ENCODE measurements at regions not wholly inside any gene's neighbourhood (a gene's known extent, or its start where the extent isn't known, plus 50 kb on each side); places are given as distances from the start of the nearest gene placed in this dataset.

DNA sequence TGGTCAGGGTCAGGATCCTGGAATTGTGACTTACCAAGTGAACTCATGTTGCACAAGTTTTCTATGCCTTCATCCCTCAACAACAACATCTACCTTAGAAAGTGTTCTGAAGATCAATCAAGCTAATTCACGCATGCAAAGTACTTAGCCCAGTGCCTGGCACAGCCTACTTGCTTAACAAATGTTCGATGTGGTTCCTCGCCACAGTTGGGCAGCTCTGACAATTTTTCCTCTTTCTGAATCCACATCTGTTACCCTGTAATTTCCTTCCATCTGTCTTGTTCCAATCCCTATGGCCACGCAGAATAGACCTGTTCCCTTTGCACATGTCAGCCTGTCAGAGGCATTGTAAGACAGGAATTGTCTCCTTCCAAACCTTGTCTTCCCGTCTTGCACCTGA is 1415.2 kb downstream of the TBC1D22A start:
- 72 to 81% (median 74%) methylated on average over 5 of the region's 5 CpGs for WGBS, 3 donors
- H3K4me3 ChIP-seq, result no peak overlapping the region
- H3K4me1 ChIP-seq, result no peaks in the 10 kb centered on the region
- DNase-seq (no peak), ATAC-seq (no peak)
- no peak overlapping the region for H3K27ac ChIP-seq
- H3K27me3 ChIP-seq (ENCODE audit: insufficient read depth in 3 of 3, low read length in 2 of 3), result peaks cover 0 to 4% (median 2%) of the 10 kb centered on the region in 3 donors
- no peaks in the 10 kb centered on the region for H3K36me3 ChIP-seq (ENCODE audit: insufficient read depth in 1 of 2, low read depth in 1 of 2)
- TF ChIP-seq, protein P1, sequence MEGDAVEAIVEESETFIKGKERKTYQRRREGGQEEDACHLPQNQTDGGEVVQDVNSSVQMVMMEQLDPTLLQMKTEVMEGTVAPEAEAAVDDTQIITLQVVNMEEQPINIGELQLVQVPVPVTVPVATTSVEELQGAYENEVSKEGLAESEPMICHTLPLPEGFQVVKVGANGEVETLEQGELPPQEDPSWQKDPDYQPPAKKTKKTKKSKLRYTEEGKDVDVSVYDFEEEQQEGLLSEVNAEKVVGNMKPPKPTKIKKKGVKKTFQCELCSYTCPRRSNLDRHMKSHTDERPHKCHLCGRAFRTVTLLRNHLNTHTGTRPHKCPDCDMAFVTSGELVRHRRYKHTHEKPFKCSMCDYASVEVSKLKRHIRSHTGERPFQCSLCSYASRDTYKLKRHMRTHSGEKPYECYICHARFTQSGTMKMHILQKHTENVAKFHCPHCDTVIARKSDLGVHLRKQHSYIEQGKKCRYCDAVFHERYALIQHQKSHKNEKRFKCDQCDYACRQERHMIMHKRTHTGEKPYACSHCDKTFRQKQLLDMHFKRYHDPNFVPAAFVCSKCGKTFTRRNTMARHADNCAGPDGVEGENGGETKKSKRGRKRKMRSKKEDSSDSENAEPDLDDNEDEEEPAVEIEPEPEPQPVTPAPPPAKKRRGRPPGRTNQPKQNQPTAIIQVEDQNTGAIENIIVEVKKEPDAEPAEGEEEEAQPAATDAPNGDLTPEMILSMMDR (IDR thresholded peaks at IDR 0.05), result no peak
- H3K9me3 ChIP-seq, result no peaks in the 10 kb centered on the region
- intact Hi-C loops (cut with DNase I), result no loop called here

DNA sequence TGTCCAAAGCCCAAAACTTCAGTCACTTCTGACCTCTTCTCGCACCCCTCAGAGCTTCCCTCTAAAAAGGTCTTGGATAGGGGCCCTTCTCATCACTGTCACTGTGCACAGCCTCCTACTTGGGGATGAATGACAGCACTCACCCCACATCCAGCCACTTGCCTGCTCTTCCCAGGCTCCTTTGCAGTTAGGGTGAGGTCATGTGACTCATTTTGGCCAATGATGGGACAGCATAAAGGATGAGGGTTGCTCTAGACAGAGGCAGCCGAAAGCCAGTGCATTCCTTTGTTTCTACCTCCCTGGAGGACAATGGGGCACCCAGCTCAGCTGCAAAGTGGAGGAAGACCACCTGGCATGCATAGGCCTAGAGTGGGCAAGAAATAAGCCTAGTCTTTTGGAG is 1413.3 kb downstream of the TBC1D22A start:
- H3K36me3 ChIP-seq (ENCODE audit: insufficient read depth in 1 of 2, low read depth in 1 of 2), result no peaks in the 10 kb centered on the region
- H3K4me3 ChIP-seq, result no peak overlapping the region
- ATAC-seq (no peak), DNase-seq (no peak)
- peaks cover 0 to 4% (median 2%) of the 10 kb centered on the region in 3 donors for H3K27me3 ChIP-seq (ENCODE audit: insufficient read depth in 3 of 3, low read length in 2 of 3)
- intact Hi-C loops (cut with DNase I), result no loop called here
- TF ChIP-seq, protein P1 (IDR thresholded peaks at IDR 0.05), result no peak
- no peaks in the 10 kb centered on the region for H3K9me3 ChIP-seq
- WGBS, 3 donors, result 69 to 82% (median 78%) methylated on average over 2 of the region's 2 CpGs
- H3K4me1 ChIP-seq, result no peaks in the 10 kb centered on the region
- H3K27ac ChIP-seq, result no peak overlapping the region

DNA sequence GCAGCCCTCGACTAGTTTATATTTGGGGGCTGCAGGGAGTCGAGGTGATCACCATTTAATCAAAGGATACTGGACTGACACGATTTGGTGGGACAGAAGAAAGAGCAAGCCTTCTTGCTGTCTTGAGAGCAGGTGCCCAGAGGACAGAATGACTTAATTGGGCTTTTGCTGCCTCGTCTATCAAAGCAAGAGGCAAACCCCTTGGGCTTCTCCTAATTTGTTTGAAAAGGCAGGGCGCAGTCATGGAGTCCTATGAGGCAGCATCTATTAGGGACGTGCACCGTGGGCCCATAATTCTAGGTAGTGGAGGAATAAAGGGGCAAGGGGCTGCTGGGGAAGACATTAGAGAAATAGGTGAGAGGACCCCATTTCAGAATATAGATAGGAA is 1411.3 kb downstream of the TBC1D22A start:
- Histone ChIP-seq H3K36me3 (ENCODE audit: insufficient read depth in 1 of 2, low read depth in 1 of 2) (no peaks in the 10 kb centered on the region), H3K9me3 (no peaks in the 10 kb centered on the region), H3K27ac (no peak overlapping the region), H3K4me1 (no peaks in the 10 kb centered on the region), H3K27me3 (ENCODE audit: insufficient read depth in 3 of 3, low read length in 2 of 3) (peaks cover 0 to 4% (median 0%) of the 10 kb centered on the region in 3 donors), H3K4me3 (no peak overlapping the region)
- no peak for ATAC-seq
- DNase-seq, result no peak
- TF ChIP-seq, protein P1 (IDR thresholded peaks at IDR 0.05), result no peak
- intact Hi-C loops (cut with DNase I), result no loop called here
- WGBS, 3 donors, result 52 to 66% (median 63%) methylated on average over 7 of the region's 7 CpGs

DNA sequence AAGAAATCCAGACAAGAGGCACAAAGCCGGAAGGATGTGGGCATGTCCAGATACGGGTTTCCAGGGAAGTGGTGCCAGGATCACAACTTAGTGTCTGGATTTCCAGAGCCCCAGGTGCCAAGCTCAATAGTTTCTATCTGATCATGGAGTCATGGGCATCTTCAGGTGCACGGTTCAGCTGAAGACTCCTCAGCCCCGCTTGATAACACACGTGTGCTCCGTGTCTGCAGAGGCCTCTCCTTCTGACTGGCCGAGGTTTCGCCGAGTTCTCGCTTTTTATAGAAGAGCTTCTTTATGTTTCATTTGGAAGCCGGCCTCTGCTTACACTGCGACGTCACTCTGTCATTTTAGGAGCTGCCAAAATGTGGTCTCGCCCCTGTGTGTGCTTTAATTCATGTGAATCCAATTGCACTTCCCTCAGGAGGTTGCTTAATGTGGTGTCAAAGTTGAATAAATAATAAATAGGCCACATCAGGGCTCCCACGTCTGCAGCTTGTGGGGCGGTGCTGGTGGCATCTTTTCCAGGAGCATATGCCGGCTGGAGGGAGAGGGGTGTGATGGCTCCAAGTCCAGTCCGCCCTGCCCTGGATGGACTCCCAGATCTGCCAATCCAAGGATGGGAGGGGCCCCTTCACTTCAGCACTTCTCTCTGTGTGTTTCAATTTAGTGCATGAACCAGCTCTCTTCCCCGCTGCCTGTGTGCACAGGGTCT is 1410.8 kb downstream of the TBC1D22A start:
- Histone ChIP-seq H3K27me3 (ENCODE audit: insufficient read depth in 3 of 3, low read length in 2 of 3) (peaks cover 0 to 4% (median 0%) of the 10 kb centered on the region in 3 donors), H3K4me1 (no peaks in the 10 kb centered on the region), H3K36me3 (ENCODE audit: insufficient read depth in 1 of 2, low read depth in 1 of 2) (no peaks in the 10 kb centered on the region), H3K9me3 (no peaks in the 10 kb centered on the region), H3K4me3 (no peak overlapping the region), H3K27ac (no peak overlapping the region)
- intact Hi-C loops (cut with DNase I), result no loop called here
- WGBS, 3 donors, result 55 to 68% (median 55%) methylated on average over 19 of the region's 19 CpGs
- ATAC-seq (no peak), DNase-seq (no peak)
- TF ChIP-seq, protein P1 (IDR thresholded peaks at IDR 0.05), result no peak

DNA sequence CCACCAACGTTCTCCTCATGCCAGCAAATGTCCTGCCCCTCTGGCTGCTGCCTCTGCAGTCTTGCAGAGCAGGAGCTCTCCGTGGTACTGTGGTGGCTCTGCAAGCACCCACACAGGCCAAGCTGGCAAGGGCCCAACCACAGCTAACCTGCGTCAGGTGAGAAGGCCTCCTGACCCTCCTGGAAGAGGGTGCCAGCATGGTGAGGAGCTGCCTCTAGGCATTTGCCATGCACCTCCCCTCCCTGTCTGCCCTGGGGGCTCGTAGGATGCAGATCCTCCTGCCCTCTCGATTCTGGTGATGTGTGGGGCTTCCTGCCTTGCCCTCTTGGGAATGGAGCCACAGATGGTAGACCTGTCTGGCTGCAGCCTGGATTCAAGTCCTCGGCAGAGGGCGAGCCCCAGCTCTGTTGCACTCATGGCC is 1408.8 kb downstream of the TBC1D22A start:
- Histone ChIP-seq H3K27me3 (ENCODE audit: insufficient read depth in 3 of 3, low read length in 2 of 3) (no peaks in the 10 kb centered on the region), H3K27ac (no peak overlapping the region), H3K4me3 (no peak overlapping the region), H3K9me3 (no peaks in the 10 kb centered on the region), H3K4me1 (no peaks in the 10 kb centered on the region), H3K36me3 (ENCODE audit: insufficient read depth in 1 of 2, low read depth in 1 of 2) (no peaks in the 10 kb centered on the region)
- intact Hi-C loops (cut with DNase I), result no loop called here
- 44 to 52% (median 48%) methylated on average over 7 of the region's 7 CpGs for WGBS, 3 donors
- TF ChIP-seq, protein P1 (IDR thresholded peaks at IDR 0.05), result no peak
- DNase-seq, result no peak
- ATAC-seq, result no peak

Measured in psoas muscle (tissue), 7 donors.